Stimulated activated CD8-positive, alpha-beta memory T cell treated with anti-CD3 and anti-CD28 coated beads, Interleukin-15, amount 100 ng/mL, for 1 hour (primary cell): ENCODE measurements at regions not wholly inside any gene's neighbourhood (a gene's known extent, or its start where the extent isn't known, plus 50 kb on each side); places are given as distances from the start of the nearest gene placed in this dataset.

ENCODE experiments used
- DNase-seq: peaks from one replicate; pipeline ENCODE4 v3.0.0-alpha.2; 2020; ENCODE audit warnings: low read depth

GRCh38 chrX:40147971-40148370, 50.2 kb upstream of the BCOR start:
- no peak for DNase-seq
